HG02870 (cell line): ENCODE measurements at regions not wholly inside any gene's neighbourhood (a gene's known extent, or its start where the extent isn't known, plus 50 kb on each side); places are given as distances from the start of the nearest gene placed in this dataset.

Experiments used
- ATAC-seq: cut with Tn5 transposase; IDR thresholded peaks from one replicate; pipeline ENCODE4 v1.9.1; 2021; ENCODE audit warnings: mild to moderate bottlenecking, moderate library complexity; ENCODE audit not compliant: unreplicated experiment

DNA sequence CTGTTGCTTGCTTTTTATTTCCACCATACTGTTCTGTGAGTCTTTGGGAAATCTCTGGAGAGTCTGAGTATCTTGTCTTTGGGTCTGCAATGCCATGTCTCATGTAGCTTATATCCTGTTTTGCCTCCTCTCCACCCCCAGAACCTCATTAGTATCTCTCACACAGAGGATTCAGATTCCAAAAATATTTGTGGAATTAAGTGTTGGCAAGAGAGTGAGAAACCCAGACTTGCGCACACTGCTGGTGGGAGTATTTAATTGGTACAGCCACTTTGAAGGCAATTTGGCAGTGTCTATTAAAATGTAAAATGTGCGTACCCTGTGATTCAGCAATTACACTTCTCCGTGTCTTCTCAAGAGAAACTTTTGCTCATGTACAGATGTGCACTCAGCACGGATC lies 68.6 kb downstream of the ZNF621 start:
- no peak for ATAC-seq

GRCh38 chr3:40597441-40597840 lies 72.7 kb downstream of the ZNF621 start:
- ATAC-seq, result no peak

DNA sequence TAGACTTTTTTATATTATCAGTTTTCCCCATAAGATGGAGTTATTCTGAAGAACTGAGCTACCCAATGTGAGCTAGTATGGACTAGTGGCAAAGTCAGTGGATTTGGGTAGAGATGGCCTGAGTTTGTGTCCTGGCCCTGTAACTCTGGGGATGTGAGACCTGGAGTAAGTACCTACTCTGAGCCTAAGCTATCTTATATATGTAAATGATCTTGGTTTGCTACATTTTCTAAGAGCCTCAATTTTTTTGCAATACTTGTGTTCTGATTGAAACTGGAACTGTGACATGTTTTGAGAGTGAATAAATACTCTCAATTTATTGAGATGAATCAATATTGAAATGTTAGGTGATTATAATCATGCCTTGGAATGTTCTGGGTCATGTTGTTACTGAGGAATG lies 73.6 kb downstream of the ZNF621 start:
- no peak for ATAC-seq

GRCh38 chr3:40598962-40599361 lies 74.2 kb downstream of the ZNF621 start:
- ATAC-seq, result no peak

- ATAC-seq, result no peak
Measured at GRCh38 chr3:40602778-40603385, 78.1 kb downstream of the ZNF621 start.

DNA sequence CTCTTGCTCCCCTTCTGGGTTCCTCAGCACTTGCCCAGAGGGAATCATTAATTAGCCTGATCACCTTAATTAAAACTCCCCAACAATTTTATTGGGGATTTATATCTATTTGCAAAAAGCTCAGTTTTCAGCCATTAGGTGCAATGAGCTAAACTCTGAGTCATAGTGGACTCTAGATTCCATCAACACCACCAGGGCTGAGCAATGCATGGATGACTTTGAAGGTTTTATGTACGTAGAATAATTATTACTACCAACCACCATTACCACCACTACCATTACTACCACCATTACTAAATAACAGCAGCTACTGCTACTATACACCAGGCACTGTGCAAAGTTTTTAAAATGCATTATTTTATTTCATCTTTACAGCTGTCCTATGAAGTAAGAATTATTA lies 81.2 kb downstream of the ZNF621 start:
- no peak for ATAC-seq

DNA sequence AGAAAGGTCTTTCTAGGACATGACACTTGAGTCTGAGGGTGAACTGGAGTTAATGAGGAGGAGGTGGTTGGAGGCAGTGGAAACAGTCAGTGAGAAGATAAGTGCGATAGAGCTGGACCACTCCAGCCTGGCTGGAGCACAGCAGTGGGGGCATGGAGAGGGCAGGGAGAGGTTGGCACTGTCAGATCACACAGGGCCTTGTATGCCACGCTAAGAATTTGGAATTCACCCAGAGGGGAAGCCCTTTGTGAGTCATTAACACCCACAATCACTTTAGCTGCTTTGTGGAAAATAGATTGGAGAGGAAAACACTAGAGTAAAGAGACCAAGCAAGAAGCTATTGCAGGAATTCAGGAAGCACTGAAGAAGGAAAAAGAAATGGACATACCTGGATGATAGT lies 83.3 kb downstream of the ZNF621 start:
- no peak for ATAC-seq

DNA sequence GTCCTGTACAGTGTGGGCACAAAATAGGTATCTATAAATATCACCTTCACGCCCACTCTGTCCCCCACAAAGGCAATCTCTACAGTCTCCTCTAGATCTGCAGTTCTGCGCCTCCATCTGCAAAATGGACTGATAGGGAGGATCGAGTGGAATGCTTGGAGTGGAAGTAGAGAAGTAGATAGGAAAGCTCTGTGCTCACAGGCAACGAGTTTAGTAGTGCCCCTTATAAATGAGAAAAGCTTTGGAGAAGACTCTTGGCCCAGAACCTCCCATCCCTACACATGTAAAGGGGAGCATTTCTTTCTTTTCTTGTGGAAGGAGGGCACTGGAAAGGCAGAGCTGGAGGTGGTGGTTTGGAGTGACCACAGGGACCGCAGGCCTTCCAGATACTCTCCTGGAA lies 88.5 kb downstream of the ZNF621 start:
- ATAC-seq, result no peak

DNA sequence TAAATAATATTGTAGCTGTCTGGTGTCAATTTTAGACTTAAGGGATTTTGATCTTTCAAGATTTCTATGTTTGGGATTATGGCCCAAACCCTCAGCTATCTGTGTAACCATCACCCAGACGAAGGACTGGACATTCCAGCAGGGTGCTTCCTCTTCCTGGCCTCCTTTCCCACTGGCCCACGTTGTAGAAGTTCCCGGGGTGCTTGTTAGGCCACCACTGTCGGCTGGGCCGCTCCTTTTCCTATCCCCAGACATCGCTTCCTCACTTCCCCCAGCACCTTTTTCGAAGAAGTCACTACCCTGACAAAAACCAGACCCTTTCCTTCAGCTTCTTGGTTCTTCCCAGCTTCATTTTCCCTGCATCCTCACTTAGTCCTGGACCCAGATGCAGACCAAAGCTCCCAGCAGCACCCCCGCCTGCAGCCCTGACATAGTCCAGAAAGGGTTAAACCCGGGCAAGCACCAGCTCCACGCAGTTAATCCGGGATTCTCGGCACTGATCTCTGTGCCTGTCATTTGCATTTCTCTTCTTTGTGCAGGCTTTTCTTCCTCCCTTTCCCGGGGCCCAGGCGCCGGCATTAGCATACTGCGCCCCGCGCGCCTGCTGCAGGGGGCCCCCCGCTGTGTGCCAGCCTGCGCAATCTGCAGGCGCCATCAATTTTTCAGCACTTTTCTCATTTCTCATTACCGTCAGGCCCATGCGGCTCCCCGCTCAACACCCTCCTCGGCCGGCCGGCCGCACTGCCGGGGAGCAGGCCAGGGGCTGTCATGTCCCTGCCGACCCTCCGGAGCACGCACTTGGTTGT lies 90.6 kb downstream of the ZNF621 start:
- no peak for ATAC-seq

DNA sequence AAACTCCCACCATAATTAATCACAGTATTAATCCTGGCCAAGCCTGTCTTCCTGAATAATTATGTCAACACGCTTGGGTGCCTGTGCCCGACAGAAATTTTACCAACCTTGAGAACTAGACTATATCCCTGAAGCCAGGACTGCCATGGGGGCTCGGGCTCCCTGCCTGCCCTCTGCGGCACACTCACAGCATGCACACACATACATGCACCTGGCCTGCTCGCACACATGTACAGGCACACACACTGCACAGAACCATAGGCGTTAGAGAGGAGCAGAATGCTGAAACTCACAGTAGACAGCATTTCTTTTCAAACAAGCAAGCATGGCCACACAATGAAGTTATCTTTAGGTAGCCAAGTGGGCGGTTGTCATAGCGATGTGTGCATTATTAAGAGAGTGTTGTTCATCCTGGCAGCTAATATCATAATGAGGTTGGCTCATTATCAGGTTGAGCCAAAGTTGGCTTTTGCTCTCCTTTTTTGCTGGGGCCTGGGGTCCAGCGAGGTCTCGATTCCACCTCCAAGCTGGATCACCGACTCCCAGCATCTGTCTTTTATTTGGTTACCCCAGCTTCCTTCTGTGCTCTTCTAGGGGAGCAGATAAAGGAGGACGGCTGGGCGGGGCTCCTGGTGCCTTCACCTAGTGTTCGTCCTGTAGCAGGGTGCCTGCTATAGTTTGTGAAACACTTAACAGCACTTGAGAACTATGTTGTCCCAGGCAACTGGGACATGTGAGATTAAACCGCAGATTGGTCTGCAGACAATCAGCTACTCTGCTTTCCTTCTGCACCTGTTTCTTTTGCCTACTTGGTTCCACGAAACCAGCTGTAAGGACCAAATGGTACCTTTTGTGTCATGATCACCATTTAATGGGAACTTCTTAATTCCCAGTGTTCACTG lies 91.4 kb downstream of the ZNF621 start:
- no peak for ATAC-seq

DNA sequence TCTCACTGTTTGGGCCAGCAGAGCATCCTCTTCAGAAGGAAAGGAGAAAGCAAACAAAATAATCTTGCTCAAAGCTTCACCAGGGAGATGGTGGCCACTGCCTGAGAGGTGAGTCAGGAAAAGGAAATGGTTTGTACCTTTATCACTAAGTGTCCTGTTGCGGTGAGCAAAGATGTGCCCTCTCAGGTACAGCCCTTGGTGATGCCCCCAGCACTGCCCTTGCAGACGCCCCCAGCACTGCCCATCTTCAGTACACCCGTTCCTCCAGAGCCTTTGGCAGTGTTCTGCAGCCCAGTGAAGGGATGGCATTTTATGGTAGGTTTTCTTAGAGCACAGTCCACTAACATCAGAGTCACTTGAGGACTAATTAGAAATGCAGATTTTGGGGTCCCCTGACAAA lies 92.3 kb downstream of the ZNF621 start:
- no peak for ATAC-seq

DNA sequence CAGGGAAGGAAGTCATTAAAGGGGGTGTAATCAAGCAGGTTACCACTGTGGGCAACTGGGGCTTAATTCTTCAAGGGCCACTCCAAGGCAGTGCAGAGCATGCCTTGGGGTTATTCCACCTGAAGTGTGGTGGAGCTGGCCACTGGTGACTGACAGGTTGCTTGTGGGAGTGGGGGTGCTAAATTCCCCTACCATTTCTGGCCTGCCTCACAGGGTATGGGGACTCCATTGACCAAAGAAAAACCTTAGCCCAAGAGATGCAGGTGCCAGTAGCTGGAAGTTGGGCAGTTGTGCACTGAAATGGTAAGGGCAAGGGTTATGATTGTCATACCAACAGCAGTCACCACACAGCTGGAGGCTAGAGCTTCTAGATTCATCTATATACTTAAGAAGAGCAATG lies 93.4 kb downstream of the ZNF621 start:
- ATAC-seq, result no peak

DNA sequence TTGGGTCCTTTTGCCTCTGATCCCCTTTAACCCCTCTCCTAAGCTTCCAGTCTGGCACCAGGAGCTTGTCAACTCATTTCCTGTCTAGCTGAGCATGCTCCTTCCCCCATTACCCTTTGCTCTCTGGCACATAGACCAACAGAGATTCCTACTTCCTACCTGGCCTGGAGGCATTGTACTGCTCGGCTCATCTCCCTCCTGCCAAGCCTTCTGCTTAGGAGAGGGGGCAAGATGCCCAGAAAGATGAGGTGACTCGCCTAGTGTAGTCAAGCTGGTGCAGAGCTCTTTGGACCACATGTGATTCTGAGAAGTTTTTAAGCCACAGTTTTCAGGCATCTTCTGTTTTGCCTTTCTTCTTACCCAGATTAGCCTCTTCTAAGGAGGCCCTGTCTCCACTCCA lies 95.4 kb downstream of the ZNF621 start:
- no peak for ATAC-seq

- ATAC-seq, result no peak
Measured at GRCh38 chr3:40621252-40621651, 96.5 kb downstream of the ZNF621 start.

- ATAC-seq, result no peak
Measured at GRCh38 chr3:40623567-40623966, 98.8 kb downstream of the ZNF621 start.

GRCh38 chr3:40624189-40624769 lies 99.5 kb downstream of the ZNF621 start:
- no peak for ATAC-seq

DNA sequence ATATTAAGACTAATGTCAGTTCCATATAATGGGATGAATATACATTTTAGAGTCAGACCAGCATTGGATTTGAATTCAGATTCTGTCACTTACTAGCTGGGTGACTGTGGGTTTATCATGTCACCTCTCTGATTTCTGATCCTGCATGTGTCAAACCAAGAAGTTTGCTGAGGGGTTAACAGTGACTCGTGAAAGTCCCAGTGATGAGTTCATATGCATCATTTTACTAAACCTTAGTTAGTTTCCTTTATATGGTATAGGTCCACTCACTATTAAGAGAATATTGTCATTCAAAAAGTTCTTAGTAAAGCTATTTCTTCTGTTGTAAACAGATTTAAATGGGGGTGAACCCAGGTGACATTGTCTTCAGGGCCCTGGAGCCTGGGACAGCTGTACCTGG lies 102.3 kb downstream of the ZNF621 start:
- no peak for ATAC-seq

- ATAC-seq, result no peak
Measured at GRCh38 chr3:40628984-40629383, 104.2 kb downstream of the ZNF621 start.

DNA sequence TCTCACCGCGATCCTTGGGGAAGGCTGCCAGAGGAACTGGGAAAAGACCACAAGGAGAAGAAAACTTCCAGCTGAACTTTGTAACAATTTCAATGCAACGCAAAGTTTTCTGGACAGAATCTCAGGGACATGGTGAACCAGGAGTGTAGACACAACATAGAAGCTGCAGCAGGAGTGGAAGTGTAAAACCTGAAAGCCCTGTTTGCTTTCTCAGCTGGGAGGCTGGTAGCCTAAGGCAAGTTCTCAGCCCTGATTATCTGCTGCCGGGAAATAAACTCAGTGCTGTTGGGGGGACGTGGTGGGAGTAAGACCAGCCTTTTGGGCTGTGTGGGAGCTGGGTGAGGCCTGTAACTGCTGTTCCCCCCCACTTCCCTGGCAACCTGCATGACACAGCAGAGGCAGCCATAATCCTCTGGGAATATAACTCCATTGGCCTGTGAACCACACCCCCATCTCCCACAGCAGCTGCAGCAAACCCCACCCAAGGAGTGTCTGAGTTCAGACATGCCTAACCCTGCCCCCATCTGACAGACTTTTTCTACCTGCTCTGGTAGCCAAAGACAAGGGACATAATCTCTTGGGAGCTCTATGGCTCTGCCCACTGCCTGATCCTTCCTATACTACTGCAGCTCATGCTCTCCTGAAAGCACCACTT lies 106.7 kb downstream of the ZNF621 start:
- no peak for ATAC-seq

GRCh38 chr3:40637906-40638305 lies 113.1 kb downstream of the ZNF621 start:
- ATAC-seq, result no peak

DNA sequence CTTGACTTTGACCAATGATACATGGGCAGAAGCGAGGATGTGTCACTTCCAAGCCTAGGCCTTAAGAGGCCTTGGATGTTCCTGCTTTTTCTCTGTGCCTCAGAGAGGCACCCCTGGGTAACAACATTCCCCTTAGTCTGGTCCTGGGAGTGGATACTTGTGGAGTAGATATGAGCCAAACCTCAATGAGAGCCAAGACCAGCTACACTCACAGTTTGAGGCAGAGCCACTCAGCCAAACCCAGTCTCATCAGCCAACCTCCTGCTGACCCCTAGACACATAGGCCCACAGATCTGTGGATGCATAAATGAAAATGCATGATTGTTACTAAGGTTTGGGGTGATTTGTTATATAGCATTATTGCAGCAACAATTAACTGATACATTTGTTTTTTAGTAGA lies 114.2 kb downstream of the ZNF621 start:
- no peak for ATAC-seq
